ENCODE measurements at regions not wholly inside any gene's neighbourhood (a gene's known extent, or its start where the extent isn't known, plus 50 kb on each side); places are given as distances from the start of the nearest gene placed in this dataset.
A peak's percentile ranks its signal among the peaks of the same experiment; 100 is the strongest.

DNA sequence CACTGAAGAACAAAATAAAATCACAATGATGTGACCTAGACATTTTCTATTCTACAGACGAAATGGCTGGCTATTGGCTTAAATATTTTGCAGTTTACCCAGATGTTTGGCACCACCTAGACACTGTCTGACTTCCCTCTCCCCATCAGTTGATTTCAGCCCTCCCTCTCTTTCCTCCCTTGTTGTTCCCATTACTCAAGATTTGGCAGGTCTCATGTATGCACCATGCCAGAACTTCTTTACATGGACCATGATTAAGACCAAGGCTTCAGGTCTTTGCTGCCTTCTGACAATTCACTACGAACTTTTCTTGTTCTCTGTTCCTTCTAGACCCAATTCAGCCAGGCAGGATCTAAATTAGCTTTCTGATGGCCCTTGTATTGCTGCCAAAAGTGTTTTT lies 66.6 kb upstream of the GDNF start:
- no peak overlapping the region for H3K27ac Mint-ChIP-seq
- TF ChIP-seq, protein P1, sequence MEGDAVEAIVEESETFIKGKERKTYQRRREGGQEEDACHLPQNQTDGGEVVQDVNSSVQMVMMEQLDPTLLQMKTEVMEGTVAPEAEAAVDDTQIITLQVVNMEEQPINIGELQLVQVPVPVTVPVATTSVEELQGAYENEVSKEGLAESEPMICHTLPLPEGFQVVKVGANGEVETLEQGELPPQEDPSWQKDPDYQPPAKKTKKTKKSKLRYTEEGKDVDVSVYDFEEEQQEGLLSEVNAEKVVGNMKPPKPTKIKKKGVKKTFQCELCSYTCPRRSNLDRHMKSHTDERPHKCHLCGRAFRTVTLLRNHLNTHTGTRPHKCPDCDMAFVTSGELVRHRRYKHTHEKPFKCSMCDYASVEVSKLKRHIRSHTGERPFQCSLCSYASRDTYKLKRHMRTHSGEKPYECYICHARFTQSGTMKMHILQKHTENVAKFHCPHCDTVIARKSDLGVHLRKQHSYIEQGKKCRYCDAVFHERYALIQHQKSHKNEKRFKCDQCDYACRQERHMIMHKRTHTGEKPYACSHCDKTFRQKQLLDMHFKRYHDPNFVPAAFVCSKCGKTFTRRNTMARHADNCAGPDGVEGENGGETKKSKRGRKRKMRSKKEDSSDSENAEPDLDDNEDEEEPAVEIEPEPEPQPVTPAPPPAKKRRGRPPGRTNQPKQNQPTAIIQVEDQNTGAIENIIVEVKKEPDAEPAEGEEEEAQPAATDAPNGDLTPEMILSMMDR (IDR thresholded peaks at IDR 0.05): no peak
- no peaks in the 10 kb centered on the region for H3K36me3 Mint-ChIP-seq (ENCODE audit: low read depth)
- H3K27me3 Mint-ChIP-seq (ENCODE audit: insufficient read depth): peaks cover 15% of the 10 kb centered on the region
- H3K9me3 Mint-ChIP-seq: no peaks in the 10 kb centered on the region
- H3K4me3 Mint-ChIP-seq: no peak overlapping the region
- H3K4me1 Mint-ChIP-seq (ENCODE audit: low read depth): no peaks in the 10 kb centered on the region
- no peak for DNase-seq

GRCh38 chr5:37905230-37905629 lies 65.4 kb upstream of the GDNF start:
- no peak for DNase-seq
- Mint-ChIP-seq H3K27me3 (ENCODE audit: insufficient read depth) (peaks cover 11% of the 10 kb centered on the region), H3K27ac (no peak overlapping the region), H3K36me3 (ENCODE audit: low read depth) (no peaks in the 10 kb centered on the region), H3K4me1 (ENCODE audit: low read depth) (peaks cover 7% of the 10 kb centered on the region; the same call in 1 of the 2 replicates), H3K4me3 (no peak overlapping the region), H3K9me3 (no peaks in the 10 kb centered on the region)
- TF ChIP-seq, protein P1 (IDR thresholded peaks at IDR 0.05): no peak

DNA sequence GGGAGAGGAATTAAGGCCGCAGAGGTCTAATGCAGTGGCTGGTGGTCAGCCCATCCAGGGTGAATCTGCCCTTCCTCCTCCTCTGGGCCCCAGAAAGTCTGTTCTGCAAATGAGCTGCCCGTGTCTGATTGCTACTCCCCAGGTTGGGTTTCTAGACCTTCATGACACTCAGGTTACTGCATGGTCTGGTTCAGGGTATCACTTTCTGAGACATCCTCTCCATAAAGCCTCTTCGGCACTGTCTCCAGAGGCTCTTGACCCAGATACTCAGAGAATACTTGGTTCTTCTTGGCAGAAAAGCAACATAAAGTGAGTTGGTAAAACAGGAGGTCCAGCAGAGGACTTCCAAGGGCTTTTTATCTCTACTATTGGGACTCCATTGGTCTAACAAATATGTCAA lies 62.5 kb upstream of the GDNF start:
- TF ChIP-seq, protein P1 (IDR thresholded peaks at IDR 0.05): no peak
- no peak overlapping the region for H3K4me3 Mint-ChIP-seq
- DNase-seq: no peak
- no peaks in the 10 kb centered on the region for H3K9me3 Mint-ChIP-seq
- no peaks in the 10 kb centered on the region for H3K36me3 Mint-ChIP-seq (ENCODE audit: low read depth)
- peaks cover 9% of the 10 kb centered on the region for H3K27me3 Mint-ChIP-seq (ENCODE audit: insufficient read depth)
- peaks cover 7% of the 10 kb centered on the region; the same call in 1 of the 2 replicates for H3K4me1 Mint-ChIP-seq (ENCODE audit: low read depth)
- H3K27ac Mint-ChIP-seq: no peak overlapping the region

- peaks cover 4% of the 10 kb centered on the region for H3K27me3 Mint-ChIP-seq (ENCODE audit: insufficient read depth)
- H3K27ac Mint-ChIP-seq: no peak overlapping the region
- H3K9me3 Mint-ChIP-seq: no peaks in the 10 kb centered on the region
- peaks cover 7% of the 10 kb centered on the region; the same call in 1 of the 2 replicates for H3K4me1 Mint-ChIP-seq (ENCODE audit: low read depth)
- TF ChIP-seq, protein P1 (IDR thresholded peaks at IDR 0.05): peak; percentile 54
- H3K36me3 Mint-ChIP-seq (ENCODE audit: low read depth): no peaks in the 10 kb centered on the region
- DNase-seq: peak; percentile 50
- no peak overlapping the region for H3K4me3 Mint-ChIP-seq
These were observed 60.9 kb upstream of the GDNF start for GRCh38 chr5:37900692-37901091.

DNA sequence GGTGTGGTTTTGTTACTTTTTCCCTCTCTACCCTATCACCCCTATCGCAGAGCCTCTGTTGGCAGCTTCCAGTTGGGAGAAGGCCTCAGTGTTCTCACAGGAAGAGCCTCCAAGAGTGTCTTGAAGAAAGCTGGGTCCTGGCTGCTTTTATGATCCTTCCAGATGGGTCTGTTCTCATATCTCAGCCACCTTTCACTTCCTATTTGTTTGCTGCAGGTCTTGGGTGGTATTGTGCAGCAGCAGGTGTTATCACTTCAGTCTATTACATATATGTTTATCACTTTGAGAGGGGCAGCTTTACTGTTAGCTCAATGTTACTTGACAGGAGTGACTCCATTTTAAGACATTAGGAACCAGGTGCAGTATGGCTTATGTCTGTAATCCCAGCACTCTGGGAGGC lies 59.2 kb upstream of the GDNF start:
- TF ChIP-seq, protein P1 (IDR thresholded peaks at IDR 0.05): no peak
- Mint-ChIP-seq H3K4me3 (no peak overlapping the region), H3K9me3 (no peaks in the 10 kb centered on the region), H3K27ac (no peak overlapping the region), H3K4me1 (ENCODE audit: low read depth) (peaks cover 7% of the 10 kb centered on the region; the same call in 1 of the 2 replicates), H3K27me3 (ENCODE audit: insufficient read depth) (peaks cover 8% of the 10 kb centered on the region), H3K36me3 (ENCODE audit: low read depth) (no peaks in the 10 kb centered on the region)
- DNase-seq: no peak

DNA sequence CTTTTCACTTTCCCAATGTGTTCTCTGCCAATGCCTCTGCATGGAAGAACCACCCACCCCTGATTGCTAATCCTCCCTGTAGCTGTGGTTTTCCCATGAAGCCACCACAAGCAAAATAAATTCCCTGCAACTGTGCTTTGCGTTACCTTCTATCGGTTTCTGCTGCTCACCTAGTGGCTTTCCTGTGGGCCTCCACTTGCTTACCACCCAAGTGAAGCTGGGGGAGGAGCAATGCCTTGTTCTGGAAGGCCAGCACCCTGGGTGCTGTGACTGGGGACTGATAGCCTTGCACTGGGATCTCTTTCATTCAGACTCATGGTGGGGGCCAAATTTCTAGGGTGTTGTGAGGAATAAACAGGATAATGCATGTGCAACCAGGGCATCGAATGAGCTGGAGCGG lies 56.3 kb upstream of the GDNF start:
- Mint-ChIP-seq H3K9me3 (no peaks in the 10 kb centered on the region), H3K4me3 (no peak overlapping the region), H3K36me3 (ENCODE audit: low read depth) (no peaks in the 10 kb centered on the region), H3K27me3 (ENCODE audit: insufficient read depth) (peaks cover 8% of the 10 kb centered on the region; the same call in 1 of the 2 replicates), H3K27ac (no peak overlapping the region), H3K4me1 (ENCODE audit: low read depth) (peaks cover 16% of the 10 kb centered on the region)
- TF ChIP-seq, protein P1 (IDR thresholded peaks at IDR 0.05): no peak
- DNase-seq: no peak

All from HFFc6 (cell line).